ENCODE measurements at regions not wholly inside any gene's neighbourhood (a gene's known extent, or its start where the extent isn't known, plus 50 kb on each side); places are given as distances from the start of the nearest gene placed in this dataset.

DNA sequence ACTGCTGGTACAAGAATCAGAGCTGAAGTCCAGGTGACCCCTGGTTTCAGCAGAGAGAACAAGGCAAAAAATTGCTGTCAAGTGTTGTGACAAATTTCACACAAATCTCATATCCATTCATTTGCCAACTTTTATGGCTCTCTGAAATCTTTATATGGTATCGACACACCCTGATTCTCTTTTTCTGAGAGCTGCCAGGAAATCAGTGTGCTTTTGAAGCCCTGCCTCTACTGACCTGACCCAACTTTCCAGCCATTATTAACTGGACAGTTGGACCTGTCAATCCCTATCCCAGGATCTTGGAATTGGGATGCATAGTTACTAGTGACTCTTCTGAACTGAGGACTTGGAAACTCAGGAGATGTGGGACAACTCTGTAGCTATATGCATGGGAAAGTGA, 288.2 kb upstream of the GADL1 start:
- TF ChIP-seq, protein P1, sequence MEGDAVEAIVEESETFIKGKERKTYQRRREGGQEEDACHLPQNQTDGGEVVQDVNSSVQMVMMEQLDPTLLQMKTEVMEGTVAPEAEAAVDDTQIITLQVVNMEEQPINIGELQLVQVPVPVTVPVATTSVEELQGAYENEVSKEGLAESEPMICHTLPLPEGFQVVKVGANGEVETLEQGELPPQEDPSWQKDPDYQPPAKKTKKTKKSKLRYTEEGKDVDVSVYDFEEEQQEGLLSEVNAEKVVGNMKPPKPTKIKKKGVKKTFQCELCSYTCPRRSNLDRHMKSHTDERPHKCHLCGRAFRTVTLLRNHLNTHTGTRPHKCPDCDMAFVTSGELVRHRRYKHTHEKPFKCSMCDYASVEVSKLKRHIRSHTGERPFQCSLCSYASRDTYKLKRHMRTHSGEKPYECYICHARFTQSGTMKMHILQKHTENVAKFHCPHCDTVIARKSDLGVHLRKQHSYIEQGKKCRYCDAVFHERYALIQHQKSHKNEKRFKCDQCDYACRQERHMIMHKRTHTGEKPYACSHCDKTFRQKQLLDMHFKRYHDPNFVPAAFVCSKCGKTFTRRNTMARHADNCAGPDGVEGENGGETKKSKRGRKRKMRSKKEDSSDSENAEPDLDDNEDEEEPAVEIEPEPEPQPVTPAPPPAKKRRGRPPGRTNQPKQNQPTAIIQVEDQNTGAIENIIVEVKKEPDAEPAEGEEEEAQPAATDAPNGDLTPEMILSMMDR (IDR thresholded peaks at IDR 0.05; ENCODE audit: insufficient read depth in 1 of 2, low read depth in 1 of 2, low read length in 1 of 2, severe bottlenecking in 1 of 2, unreplicated experiment in 1 of 2): no peak
- no peaks in the 10 kb centered on the region for H3K27me3 ChIP-seq (replicated peaks; ENCODE audit: control insufficient read depth, insufficient read depth, low read length)
- H3K27me3 Mint-ChIP-seq (ENCODE audit: insufficient read depth, unreplicated experiment): no peaks in the 10 kb centered on the region
- CTCF ChIA-PET: no interaction called here
- intact Hi-C loops (cut with micrococcal nuclease; ENCODE audit: unreplicated experiment): no loop called here
- H3K4me1 Mint-ChIP-seq (ENCODE audit: low read depth, unreplicated experiment): peaks cover 12% of the 10 kb centered on the region
- no peak overlapping the region for H3K4me3 Mint-ChIP-seq (ENCODE audit: unreplicated experiment)
- no peaks in the 10 kb centered on the region for H3K9me3 ChIP-seq
- H3K36me3 Mint-ChIP-seq (ENCODE audit: insufficient read depth, unreplicated experiment): no peaks in the 10 kb centered on the region
- no peaks in the 10 kb centered on the region for H3K36me3 ChIP-seq (ENCODE audit: control insufficient read depth, insufficient read depth, low read length)
- no peak overlapping the region for H3K4me3 ChIP-seq (ENCODE audit: low read depth, low read length)
- H3K4me1 ChIP-seq: peaks cover 20% of the 10 kb centered on the region
- no peak for DNase-seq
- no peak overlapping the region for H3K27ac Mint-ChIP-seq (ENCODE audit: unreplicated experiment)
- BruUV-seq (replicated peaks): no TSS peak
- no peaks in the 10 kb centered on the region for H3K9me3 Mint-ChIP-seq (ENCODE audit: unreplicated experiment)
- POLR2A ChIA-PET: no interaction called here

DNA sequence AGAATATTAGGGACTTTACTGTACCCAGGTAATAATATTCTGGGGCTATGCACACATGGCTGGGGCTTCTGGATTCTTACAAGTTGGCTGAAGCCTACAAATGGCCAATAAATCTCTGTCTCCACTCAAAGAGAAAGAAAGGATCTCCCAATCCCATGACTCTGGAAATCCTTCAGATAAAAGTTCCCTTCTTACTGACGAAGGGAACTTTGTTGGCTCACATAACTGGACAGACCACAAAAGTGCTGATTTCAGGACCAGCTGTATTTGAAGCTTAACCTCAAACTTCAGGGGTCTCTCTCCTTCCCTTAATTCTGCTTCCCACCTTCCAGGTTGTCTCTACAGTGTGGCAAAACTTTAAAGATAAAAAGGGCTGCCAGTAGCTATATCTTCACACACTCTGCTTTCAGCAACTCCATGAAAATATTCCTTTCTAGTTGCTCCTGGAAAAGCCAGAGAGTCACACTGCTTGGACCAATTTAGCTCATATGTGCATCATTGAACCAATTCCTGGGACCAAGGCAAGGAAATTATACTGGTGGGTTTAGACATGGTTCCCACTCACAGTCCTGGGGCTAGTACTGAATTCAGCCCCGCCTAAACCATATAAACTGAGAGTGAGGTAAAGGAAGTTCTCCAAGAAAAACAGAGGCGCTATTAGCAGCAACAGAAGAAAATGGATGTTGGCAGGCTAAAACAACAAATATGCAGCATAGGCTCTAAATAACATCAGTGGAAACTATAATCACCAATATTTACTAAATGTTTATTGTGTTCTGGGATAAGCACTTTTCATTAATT, 290.0 kb upstream of the GADL1 start:
- no TSS peak for BruUV-seq (replicated peaks)
- no peak overlapping the region for H3K4me3 ChIP-seq (ENCODE audit: low read depth, low read length)
- no peaks in the 10 kb centered on the region for H3K27me3 ChIP-seq (replicated peaks; ENCODE audit: control insufficient read depth, insufficient read depth, low read length)
- peaks cover 27% of the 10 kb centered on the region for H3K4me1 ChIP-seq
- DNase-seq: no peak
- TF ChIP-seq, protein P1 (IDR thresholded peaks at IDR 0.05; ENCODE audit: insufficient read depth in 1 of 2, low read depth in 1 of 2, low read length in 1 of 2, severe bottlenecking in 1 of 2, unreplicated experiment in 1 of 2): no peak
- Mint-ChIP-seq H3K27ac (ENCODE audit: unreplicated experiment) (no peak overlapping the region), H3K4me1 (ENCODE audit: low read depth, unreplicated experiment) (peaks cover 22% of the 10 kb centered on the region), H3K36me3 (ENCODE audit: insufficient read depth, unreplicated experiment) (no peaks in the 10 kb centered on the region), H3K9me3 (ENCODE audit: unreplicated experiment) (peaks cover 10% of the 10 kb centered on the region), H3K4me3 (ENCODE audit: unreplicated experiment) (no peak overlapping the region), H3K27me3 (ENCODE audit: insufficient read depth, unreplicated experiment) (no peaks in the 10 kb centered on the region)
- intact Hi-C loops (cut with micrococcal nuclease; ENCODE audit: unreplicated experiment): no loop called here
- no peaks in the 10 kb centered on the region for H3K36me3 ChIP-seq (ENCODE audit: control insufficient read depth, insufficient read depth, low read length)
- H3K9me3 ChIP-seq: no peaks in the 10 kb centered on the region
- ChIA-PET CTCF (no interaction called here), POLR2A (no interaction called here)

DNA sequence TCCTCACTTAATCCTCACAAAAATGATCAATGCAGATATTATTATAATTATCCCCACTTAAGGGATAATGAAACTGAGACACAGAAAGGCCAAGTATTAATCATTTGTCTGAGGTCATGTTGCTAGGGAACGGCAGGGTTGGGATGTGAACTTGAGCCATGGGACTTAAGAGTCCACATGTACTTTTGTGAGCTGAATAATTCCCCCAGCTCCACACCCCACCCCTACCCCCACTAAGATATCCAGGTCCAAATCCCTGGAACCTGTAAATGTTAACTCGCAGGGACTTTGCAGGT, 290.5 kb upstream of the GADL1 start:
- CTCF ChIA-PET: no interaction called here
- POLR2A ChIA-PET: no interaction called here

More for the DNA sequence above, 290.5 kb upstream of the GADL1 start:
- BruUV-seq (replicated peaks): no TSS peak
- peaks cover 10% of the 10 kb centered on the region for H3K9me3 Mint-ChIP-seq (ENCODE audit: unreplicated experiment)
- no peaks in the 10 kb centered on the region for H3K9me3 ChIP-seq
- H3K4me3 ChIP-seq (ENCODE audit: low read depth, low read length): no peak overlapping the region
- H3K4me3 Mint-ChIP-seq (ENCODE audit: unreplicated experiment): no peak overlapping the region
- peaks cover 22% of the 10 kb centered on the region for H3K4me1 Mint-ChIP-seq (ENCODE audit: low read depth, unreplicated experiment)
- H3K27me3 ChIP-seq (replicated peaks; ENCODE audit: control insufficient read depth, insufficient read depth, low read length): no peaks in the 10 kb centered on the region
- no peaks in the 10 kb centered on the region for H3K27me3 Mint-ChIP-seq (ENCODE audit: insufficient read depth, unreplicated experiment)
- intact Hi-C loops (cut with micrococcal nuclease; ENCODE audit: unreplicated experiment): no loop called here
- TF ChIP-seq, protein P1 (IDR thresholded peaks at IDR 0.05; ENCODE audit: insufficient read depth in 1 of 2, low read depth in 1 of 2, low read length in 1 of 2, severe bottlenecking in 1 of 2, unreplicated experiment in 1 of 2): no peak
- H3K36me3 Mint-ChIP-seq (ENCODE audit: insufficient read depth, unreplicated experiment): no peaks in the 10 kb centered on the region
- no peaks in the 10 kb centered on the region for H3K36me3 ChIP-seq (ENCODE audit: control insufficient read depth, insufficient read depth, low read length)
- H3K27ac Mint-ChIP-seq (ENCODE audit: unreplicated experiment): no peak overlapping the region
- peaks cover 23% of the 10 kb centered on the region for H3K4me1 ChIP-seq
- DNase-seq: no peak
